GM12878 (cell line): ENCODE measurements at regions not wholly inside any gene's neighbourhood (a gene's known extent, or its start where the extent isn't known, plus 50 kb on each side); places are given as distances from the start of the nearest gene placed in this dataset.

Source experiments
- ATAC-seq: fragments of 200-7000 bp; cut with Tn5 transposase; 3 replicates; pipeline ENCODE4 v1.9.1; 2020; ENCODE audit warnings: mild to moderate bottlenecking, moderate library complexity
- BruUV-seq: library from RNA; stranded (reverse); fragments of 400-500 nt; replicated peaks from 2 replicates; lab custom pipeline; 2021; lab: Mats Ljungman, UMichigan
- CTCF ChIA-PET: fragments of 300-600 bp; sonication (Branson Sonifier 250); formaldehyde crosslinking; extraction: SDS; loops from one replicate; lab custom pipeline; 2021; ENCODE audit warnings: inconsistent platforms; lab: Yijun Ruan, JAX
- POLR2A ChIA-PET: fragments of 350-600 bp; formaldehyde crosslinking; extraction: SDS; loops from one replicate; lab custom pipeline; 2021; ENCODE audit warnings: inconsistent platforms; lab: Charles Lee
- RAD21 ChIA-PET: fragments of 300-600 bp; sonication (Branson Sonifier 250); formaldehyde crosslinking; loops from one replicate; lab custom pipeline; 2023; ENCODE audit warnings: antibody characterized with exemption; ENCODE audit not compliant: unreplicated experiment; lab: Charles Lee
- SMC1A ChIA-PET: fragments of 300-600 bp; sonication (Branson Sonifier 250); formaldehyde crosslinking; loops from one replicate; lab custom pipeline; 2023; ENCODE audit not compliant: unreplicated experiment, uncharacterized antibody; lab: Charles Lee
- DNase-seq: peaks from one replicate; pipeline ENCODE4 v3.0.0-alpha.2; 2011; ENCODE audit warnings: low read depth, low spot score
- FAIRE-seq: peaks from 3 replicates; lab custom pipeline; 2011; peaks lifted over from hg19 to GRCh38; lab: Jason Lieb, UNC
- H2AFZ ChIP-seq: 2 replicates; pipeline ENCODE4 v1.6.0; 2011; ENCODE audit warnings: low read depth, low read length, control low read depth; ENCODE audit not compliant: control insufficient read depth
- H3K27ac ChIP-seq: 2 replicates; pipeline ENCODE4 v1.5.1; 2011; ENCODE audit warnings: control low read depth; ENCODE audit not compliant: control insufficient read depth, insufficient read depth
- H3K27me3 ChIP-seq, 2 experiments: replicated peaks in 1 of 2; 2 replicates each; pipeline versions ENCODE4 v1.6.0 to v1.6.1; 2011; ENCODE audit warnings: low read length in 1 of 2; ENCODE audit not compliant: control insufficient read depth in 2 of 2, insufficient read depth in 2 of 2
- H3K36me3 ChIP-seq, 2 experiments: 2 replicates each; pipeline ENCODE4 v1.5.1; 2011; ENCODE audit warnings: low read length in 1 of 2; ENCODE audit not compliant: control insufficient read depth in 2 of 2, insufficient read depth in 2 of 2
- H3K4me1 ChIP-seq: 2 replicates; pipeline ENCODE4 v1.6.1; 2011; ENCODE audit warnings: mild to moderate bottlenecking, low read length, moderate library complexity, mixed read lengths; ENCODE audit not compliant: control insufficient read depth, insufficient read depth
- H3K4me2 ChIP-seq: 2 replicates; pipeline ENCODE4 v1.6.0; 2011; ENCODE audit warnings: control low read depth; ENCODE audit not compliant: control insufficient read depth, insufficient read depth
- H3K4me3 ChIP-seq: fragments of 200-600 bp; sonication (generic); 2 replicates; pipeline ENCODE4 v1.5.1; 2016
- H3K79me2 ChIP-seq: 2 replicates; pipeline ENCODE4 v1.6.0; 2011; ENCODE audit warnings: low read length; ENCODE audit not compliant: control insufficient read depth, insufficient read depth
- H3K9ac ChIP-seq: 2 replicates; pipeline ENCODE4 v1.8.0; 2011; ENCODE audit warnings: low read length, control low read depth, mixed read lengths; ENCODE audit not compliant: control insufficient read depth, insufficient read depth
- H3K9me3 ChIP-seq: replicated peaks from 3 replicates; pipeline ENCODE4 v1.5.1; 2011; ENCODE audit warnings: mild to moderate bottlenecking, low read length; ENCODE audit not compliant: control insufficient read depth, insufficient read depth
- H4K20me1 ChIP-seq: 2 replicates; pipeline ENCODE4 v1.6.0; 2011; ENCODE audit not compliant: control insufficient read depth, insufficient read depth
- CBX5 ChIP-seq: sonication (generic); IDR thresholded peaks from 2 replicates; pipeline ENCODE4 v1.6.1; 2016; ENCODE audit warnings: low read depth, moderate library complexity, mild to moderate bottlenecking, inconsistent platforms
- FOXM1 ChIP-seq: IDR thresholded peaks from 2 replicates; pipeline ENCODE4 v1.6.1; 2012; ENCODE audit warnings: low read depth, mild to moderate bottlenecking, inconsistent platforms, low read length, moderate library complexity
- SIX5 ChIP-seq: IDR thresholded peaks from 2 replicates; pipeline ENCODE4 v1.6.1; 2011; ENCODE audit warnings: mild to moderate bottlenecking, low read depth, low read length, moderate library complexity; ENCODE audit not compliant: severe bottlenecking
- SREBF1 ChIP-seq: IDR thresholded peaks from 2 replicates; pipeline ENCODE4 v1.6.1; 2012; ENCODE audit warnings: mild to moderate bottlenecking, low read length
- TCF7 ChIP-seq: IDR thresholded peaks from 2 replicates; pipeline ENCODE4 v1.6.1; 2014; ENCODE audit warnings: antibody characterized with exemption, borderline replicate concordance
- WGBS: methylation state at CpG from one replicate; pipeline ENCODE4 v1.1.6; 2016; ENCODE audit warnings: low lambda C conversion rate; ENCODE audit not compliant: insufficient replicate concordance, insufficient coverage; ENCODE audit errors: missing lambda C conversion rate; 5-methylcytosine and 5-hydroxymethylcytosine counted together
- in situ Hi-C: fragments of 300-500 bp; cut with MboI; formaldehyde crosslinking; loops from 9 replicates; pipeline ENCODE4 v1.14.3; 2018; ENCODE audit warnings: mixed read lengths
- intact Hi-C: fragments of 100-400 bp; cut with micrococcal nuclease; formaldehyde crosslinking; loops from one replicate; pipeline ENCODE4 v1.14.2; 2022; ENCODE audit not compliant: unreplicated experiment
- TF ChIP-seq, protein P1 (sequence below): fragments of 450-650 bp; IDR thresholded peaks from 2 replicates; pipeline ENCODE4 v1.6.1; 2017; ENCODE audit warnings: low read depth, mild to moderate bottlenecking, moderate library complexity
- TF ChIP-seq, protein P2 (sequence below): fragments of 450-650 bp; IDR thresholded peaks from 2 replicates; pipeline ENCODE4 v1.6.1; 2016; ENCODE audit warnings: mild to moderate bottlenecking, moderate library complexity, borderline replicate concordance

DNA sequence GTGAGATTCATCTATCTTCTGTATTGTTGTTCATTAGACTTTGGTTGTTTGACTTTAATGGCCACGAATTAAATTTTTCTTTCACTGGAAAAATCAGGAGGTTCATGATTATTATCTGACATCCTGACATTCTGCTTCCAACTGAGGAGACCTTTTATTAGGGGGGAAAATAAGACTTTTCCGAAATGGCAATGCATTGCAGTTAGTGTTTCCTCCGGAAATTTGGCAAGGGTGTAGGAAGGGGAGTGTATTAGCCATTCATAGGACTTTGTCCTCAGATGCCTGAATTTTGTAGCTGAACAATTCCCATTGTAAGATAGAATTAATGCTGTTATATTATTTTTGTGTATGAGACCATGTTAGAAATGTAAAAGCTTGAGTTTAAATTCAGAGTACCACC lies 450.6 kb upstream of the TGFBR2 start:
- in situ Hi-C loops: no loop called here
- TF ChIP-seq SREBF1 (no peak), TCF7 (no peak), SIX5 (no peak), FOXM1 (no peak), CBX5 (no peak)
- TF ChIP-seq, protein P1, sequence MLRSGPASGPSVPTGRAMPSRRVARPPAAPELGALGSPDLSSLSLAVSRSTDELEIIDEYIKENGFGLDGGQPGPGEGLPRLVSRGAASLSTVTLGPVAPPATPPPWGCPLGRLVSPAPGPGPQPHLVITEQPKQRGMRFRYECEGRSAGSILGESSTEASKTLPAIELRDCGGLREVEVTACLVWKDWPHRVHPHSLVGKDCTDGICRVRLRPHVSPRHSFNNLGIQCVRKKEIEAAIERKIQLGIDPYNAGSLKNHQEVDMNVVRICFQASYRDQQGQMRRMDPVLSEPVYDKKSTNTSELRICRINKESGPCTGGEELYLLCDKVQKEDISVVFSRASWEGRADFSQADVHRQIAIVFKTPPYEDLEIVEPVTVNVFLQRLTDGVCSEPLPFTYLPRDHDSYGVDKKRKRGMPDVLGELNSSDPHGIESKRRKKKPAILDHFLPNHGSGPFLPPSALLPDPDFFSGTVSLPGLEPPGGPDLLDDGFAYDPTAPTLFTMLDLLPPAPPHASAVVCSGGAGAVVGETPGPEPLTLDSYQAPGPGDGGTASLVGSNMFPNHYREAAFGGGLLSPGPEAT: no peak
- TF ChIP-seq, protein P2, sequence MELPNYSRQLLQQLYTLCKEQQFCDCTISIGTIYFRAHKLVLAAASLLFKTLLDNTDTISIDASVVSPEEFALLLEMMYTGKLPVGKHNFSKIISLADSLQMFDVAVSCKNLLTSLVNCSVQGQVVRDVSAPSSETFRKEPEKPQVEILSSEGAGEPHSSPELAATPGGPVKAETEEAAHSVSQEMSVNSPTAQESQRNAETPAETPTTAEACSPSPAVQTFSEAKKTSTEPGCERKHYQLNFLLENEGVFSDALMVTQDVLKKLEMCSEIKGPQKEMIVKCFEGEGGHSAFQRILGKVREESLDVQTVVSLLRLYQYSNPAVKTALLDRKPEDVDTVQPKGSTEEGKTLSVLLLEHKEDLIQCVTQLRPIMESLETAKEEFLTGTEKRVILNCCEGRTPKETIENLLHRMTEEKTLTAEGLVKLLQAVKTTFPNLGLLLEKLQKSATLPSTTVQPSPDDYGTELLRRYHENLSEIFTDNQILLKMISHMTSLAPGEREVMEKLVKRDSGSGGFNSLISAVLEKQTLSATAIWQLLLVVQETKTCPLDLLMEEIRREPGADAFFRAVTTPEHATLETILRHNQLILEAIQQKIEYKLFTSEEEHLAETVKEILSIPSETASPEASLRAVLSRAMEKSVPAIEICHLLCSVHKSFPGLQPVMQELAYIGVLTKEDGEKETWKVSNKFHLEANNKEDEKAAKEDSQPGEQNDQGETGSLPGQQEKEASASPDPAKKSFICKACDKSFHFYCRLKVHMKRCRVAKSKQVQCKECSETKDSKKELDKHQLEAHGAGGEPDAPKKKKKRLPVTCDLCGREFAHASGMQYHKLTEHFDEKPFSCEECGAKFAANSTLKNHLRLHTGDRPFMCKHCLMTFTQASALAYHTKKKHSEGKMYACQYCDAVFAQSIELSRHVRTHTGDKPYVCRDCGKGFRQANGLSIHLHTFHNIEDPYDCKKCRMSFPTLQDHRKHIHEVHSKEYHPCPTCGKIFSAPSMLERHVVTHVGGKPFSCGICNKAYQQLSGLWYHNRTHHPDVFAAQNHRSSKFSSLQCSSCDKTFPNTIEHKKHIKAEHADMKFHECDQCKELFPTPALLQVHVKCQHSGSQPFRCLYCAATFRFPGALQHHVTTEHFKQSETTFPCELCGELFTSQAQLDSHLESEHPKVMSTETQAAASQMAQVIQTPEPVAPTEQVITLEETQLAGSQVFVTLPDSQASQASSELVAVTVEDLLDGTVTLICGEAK: no peak
- no TSS peak for BruUV-seq
- 10% methylated on average over 3 of the region's 3 CpGs for WGBS
- no peaks in the 10 kb centered on the region for H4K20me1 ChIP-seq
- no peaks in the 10 kb centered on the region for H3K36me3 ChIP-seq
- H3K27ac ChIP-seq: no peak overlapping the region
- ChIA-PET SMC1A (no interaction called here), POLR2A (no interaction called here), CTCF (no interaction called here), RAD21 (no interaction called here)
- no peak for ATAC-seq
- H3K9ac ChIP-seq: no peak overlapping the region
- intact Hi-C loops: no loop called here
- no peaks in the 10 kb centered on the region for H3K4me1 ChIP-seq
- FAIRE-seq: no peak
- no peak overlapping the region for H2AFZ ChIP-seq
- no peaks in the 10 kb centered on the region for H3K9me3 ChIP-seq
- DNase-seq: no peak
- H3K4me3 ChIP-seq: no peak overlapping the region
- H3K4me2 ChIP-seq: no peak overlapping the region
- no peaks in the 10 kb centered on the region for H3K79me2 ChIP-seq
- no peaks in the 10 kb centered on the region for H3K27me3 ChIP-seq
